Glutamatergic neuron (in vitro differentiated cells): ENCODE measurements at regions not wholly inside any gene's neighbourhood (a gene's known extent, or its start where the extent isn't known, plus 50 kb on each side); places are given as distances from the start of the nearest gene placed in this dataset.

Experiments
- DNase-seq: peaks from one replicate; pipeline ENCODE4 v3.0.0; 2022
- H3K27ac Mint-ChIP-seq: one replicate; pipeline ENCODE4 v1.8.0; 2020; ENCODE audit warnings: mild to moderate bottlenecking, mixed read lengths, inconsistent platforms; ENCODE audit not compliant: unreplicated experiment
- H3K27me3 Mint-ChIP-seq: one replicate; pipeline ENCODE4 v1.8.0; 2020; ENCODE audit warnings: mild to moderate bottlenecking, moderate library complexity, mixed read lengths, inconsistent platforms; ENCODE audit not compliant: unreplicated experiment
- H3K36me3 Mint-ChIP-seq: one replicate; pipeline ENCODE4 v1.8.0; 2020; ENCODE audit warnings: mild to moderate bottlenecking, mixed read lengths, inconsistent platforms; ENCODE audit not compliant: unreplicated experiment
- H3K4me1 Mint-ChIP-seq: one replicate; pipeline ENCODE4 v1.8.0; 2020; ENCODE audit warnings: mild to moderate bottlenecking, low read depth, mixed read lengths, inconsistent platforms; ENCODE audit not compliant: unreplicated experiment
- H3K4me3 Mint-ChIP-seq: one replicate; pipeline ENCODE4 v1.8.0; 2020; ENCODE audit warnings: mild to moderate bottlenecking, mixed read lengths, inconsistent platforms; ENCODE audit not compliant: unreplicated experiment
- H3K9me3 Mint-ChIP-seq: one replicate; pipeline ENCODE4 v1.8.0; 2020; ENCODE audit warnings: mild to moderate bottlenecking, moderate library complexity, mixed read lengths, inconsistent platforms; ENCODE audit not compliant: unreplicated experiment
- CTCF ChIP-seq: fragments of 200-600 bp; sonication (generic); IDR thresholded peaks from one replicate; pipeline ENCODE4 v1.5.0; 2021; ENCODE audit not compliant: partially characterized antibody, unreplicated experiment

- H3K4me1 Mint-ChIP-seq = no peaks in the 10 kb centered on the region
- no peak for TF ChIP-seq CTCF
- no peak for DNase-seq
- H3K4me3 Mint-ChIP-seq = no peak overlapping the region
- H3K27ac Mint-ChIP-seq = no peak overlapping the region
- H3K9me3 Mint-ChIP-seq = no peaks in the 10 kb centered on the region
- peaks cover 4% of the 10 kb centered on the region for H3K36me3 Mint-ChIP-seq
- peaks cover 2% of the 10 kb centered on the region for H3K27me3 Mint-ChIP-seq
These were observed 297.0 kb upstream of the PUDP start for GRCh38 chrX:7444967-7445366.

GRCh38 chrX:7441586-7441985 is 293.6 kb upstream of the PUDP start:
- Mint-ChIP-seq H3K36me3 (peaks cover 4% of the 10 kb centered on the region), H3K27me3 (peaks cover 2% of the 10 kb centered on the region), H3K4me3 (no peak overlapping the region), H3K4me1 (no peaks in the 10 kb centered on the region), H3K9me3 (no peaks in the 10 kb centered on the region), H3K27ac (no peak overlapping the region)
- TF ChIP-seq CTCF = no peak
- no peak for DNase-seq

DNA sequence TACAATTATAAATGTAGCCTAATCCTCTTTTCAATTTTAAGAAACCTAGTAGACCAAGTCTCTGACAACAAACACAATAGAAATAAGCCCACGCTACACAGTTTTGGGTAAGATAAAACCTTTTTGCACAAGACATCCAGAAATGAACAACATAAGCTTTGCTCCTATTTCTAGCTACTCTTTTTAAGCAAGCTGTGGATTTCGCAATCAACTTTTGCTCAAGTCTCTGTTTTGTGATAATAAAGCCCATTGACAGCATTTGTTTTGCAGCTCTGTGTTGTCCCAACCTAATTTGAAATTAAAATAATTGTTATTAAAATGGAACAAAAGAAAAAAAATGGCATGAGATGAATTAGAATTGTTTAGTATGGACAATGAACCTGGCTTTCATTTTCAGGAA is 287.9 kb upstream of the PUDP start:
- H3K27me3 Mint-ChIP-seq = no peaks in the 10 kb centered on the region
- no peaks in the 10 kb centered on the region for H3K4me1 Mint-ChIP-seq
- DNase-seq = no peak
- no peaks in the 10 kb centered on the region for H3K9me3 Mint-ChIP-seq
- H3K27ac Mint-ChIP-seq = no peak overlapping the region
- no peak for TF ChIP-seq CTCF
- no peak overlapping the region for H3K4me3 Mint-ChIP-seq
- H3K36me3 Mint-ChIP-seq = peaks cover 3% of the 10 kb centered on the region

GRCh38 chrX:7432901-7433300 is 284.9 kb upstream of the PUDP start:
- Mint-ChIP-seq H3K4me1 (no peaks in the 10 kb centered on the region), H3K9me3 (no peaks in the 10 kb centered on the region), H3K36me3 (no peaks in the 10 kb centered on the region), H3K4me3 (no peak overlapping the region), H3K27ac (no peak overlapping the region), H3K27me3 (peaks cover 1% of the 10 kb centered on the region)
- TF ChIP-seq CTCF = no peak
- DNase-seq = no peak

DNA sequence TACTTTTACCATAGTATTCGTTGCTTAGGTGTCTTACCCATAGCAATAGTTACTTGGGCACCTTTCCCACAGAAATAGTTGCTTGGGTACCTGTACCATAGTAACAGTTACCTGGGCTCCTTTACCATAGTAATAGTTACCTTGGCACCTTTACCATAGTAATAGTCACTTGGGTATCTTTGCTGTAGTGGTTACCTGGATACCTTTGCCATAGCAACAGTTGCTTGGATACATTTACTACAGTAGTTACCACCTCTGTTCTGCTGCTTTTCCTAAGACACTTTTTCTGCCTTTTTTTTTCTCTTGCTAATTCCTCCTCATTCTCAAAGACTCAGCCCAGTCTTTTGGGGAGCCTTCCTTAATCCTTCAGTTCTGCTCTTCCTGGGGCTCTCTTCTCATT is 272.8 kb upstream of the PUDP start:
- no peaks in the 10 kb centered on the region for H3K27me3 Mint-ChIP-seq
- no peak overlapping the region for H3K27ac Mint-ChIP-seq
- H3K9me3 Mint-ChIP-seq = no peaks in the 10 kb centered on the region
- H3K4me1 Mint-ChIP-seq = no peaks in the 10 kb centered on the region
- DNase-seq = no peak
- H3K36me3 Mint-ChIP-seq = no peaks in the 10 kb centered on the region
- H3K4me3 Mint-ChIP-seq = no peak overlapping the region
- no peak for TF ChIP-seq CTCF
